C1 segment of cervical spinal cord (tissue), 14 donors: ENCODE measurements at regions not wholly inside any gene's neighbourhood (a gene's known extent, or its start where the extent isn't known, plus 50 kb on each side); places are given as distances from the start of the nearest gene placed in this dataset.

Source experiments
- DNase-seq, 14 donors: peaks; one replicate each; lab custom pipeline; 2025; lab: John Stamatoyannopoulos, UW

DNA sequence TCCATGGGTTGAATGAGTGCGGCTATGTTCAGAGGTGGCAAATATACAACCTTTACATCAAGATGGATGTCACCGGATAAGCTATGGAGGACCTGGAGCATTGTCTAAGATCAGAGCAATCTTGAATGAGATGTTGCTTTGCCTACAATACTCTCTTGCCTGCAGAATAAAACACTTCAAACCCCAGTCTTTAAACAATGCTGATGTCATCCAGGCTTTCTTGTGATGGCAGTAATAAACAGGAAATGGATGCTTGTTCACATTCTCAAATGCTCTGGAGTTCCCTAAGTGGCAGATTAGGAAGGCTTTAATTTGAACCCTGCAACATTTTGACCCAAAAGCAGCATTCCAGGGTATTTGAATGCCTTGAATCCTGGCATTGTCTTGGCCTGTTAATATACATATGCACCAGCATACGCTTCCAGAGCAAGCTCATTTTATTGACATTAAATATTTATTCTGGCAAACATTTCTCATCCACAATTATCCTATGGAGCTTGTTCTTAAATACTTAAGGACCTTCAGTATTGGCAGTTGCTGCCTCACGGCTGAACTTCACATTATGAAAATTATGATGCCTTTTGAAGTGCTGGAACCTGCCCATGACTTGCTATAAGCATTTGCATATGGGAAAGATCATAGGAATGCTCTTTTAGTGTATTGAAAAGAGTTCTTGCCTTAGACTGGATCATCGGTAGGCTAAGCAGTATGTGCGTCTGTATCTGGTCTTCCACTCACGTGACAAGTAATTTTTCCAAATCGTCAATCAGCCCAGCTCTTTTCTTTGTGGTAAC, 422.7 kb downstream of the SIPA1L2 start:
- no peak for DNase-seq

DNA sequence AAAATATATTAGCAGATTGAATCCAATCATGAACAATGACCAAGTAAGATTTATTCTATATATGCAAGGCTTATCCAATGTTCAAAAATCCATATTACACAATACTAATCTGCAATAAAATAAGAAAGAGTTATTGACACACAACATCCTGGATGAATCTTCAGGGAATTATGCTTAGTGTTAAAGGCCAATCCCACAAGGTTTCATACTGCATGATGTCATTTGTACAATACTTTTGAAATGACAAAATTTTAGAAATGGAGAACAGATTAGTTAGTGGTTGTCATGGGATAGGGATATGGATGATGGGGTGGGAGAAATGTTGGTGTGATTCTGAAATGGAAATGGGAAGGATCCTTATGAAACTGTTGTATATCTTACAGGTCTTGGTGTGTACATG, 425.7 kb downstream of the SIPA1L2 start:
- DNase-seq = no peak

DNA sequence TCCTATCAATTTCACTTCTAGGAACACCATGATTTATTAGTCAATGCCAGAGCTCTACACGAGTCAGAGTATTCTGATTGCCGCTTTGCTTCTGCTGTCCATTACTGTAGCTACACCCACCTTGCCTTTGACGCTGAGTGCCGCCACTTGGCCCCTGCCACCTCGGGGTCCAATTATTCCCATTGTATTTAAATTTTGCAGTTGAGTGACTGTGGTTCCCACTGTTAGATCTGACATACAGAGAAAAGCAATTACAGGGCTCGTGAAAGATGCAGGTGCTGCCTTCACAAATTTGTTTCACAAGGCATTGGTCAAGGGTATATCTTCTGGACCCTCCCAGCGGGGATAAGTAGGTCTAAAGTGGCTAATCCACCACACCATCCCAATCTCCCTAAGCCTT, 428.9 kb downstream of the SIPA1L2 start:
- DNase-seq = no peak

DNA sequence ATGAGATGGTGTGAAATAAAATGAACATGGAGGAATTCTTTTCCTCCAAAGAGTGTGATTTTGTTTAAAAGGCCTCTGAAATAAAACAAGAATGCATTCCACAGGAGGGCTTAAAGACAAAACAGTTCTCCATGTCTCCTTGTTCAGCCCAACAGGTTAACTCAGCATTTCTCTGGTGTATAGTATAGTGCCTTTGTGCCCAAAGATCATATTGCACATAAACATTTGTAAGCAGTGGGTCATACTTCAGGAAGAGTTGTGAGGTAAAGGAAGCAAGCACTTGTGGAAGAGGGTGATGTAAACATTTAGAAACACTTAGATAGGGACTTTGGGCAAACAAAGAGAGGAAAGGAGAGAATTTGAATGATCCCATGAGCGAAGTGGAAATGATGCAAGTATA, 433.9 kb downstream of the SIPA1L2 start:
- no peak for DNase-seq

DNA sequence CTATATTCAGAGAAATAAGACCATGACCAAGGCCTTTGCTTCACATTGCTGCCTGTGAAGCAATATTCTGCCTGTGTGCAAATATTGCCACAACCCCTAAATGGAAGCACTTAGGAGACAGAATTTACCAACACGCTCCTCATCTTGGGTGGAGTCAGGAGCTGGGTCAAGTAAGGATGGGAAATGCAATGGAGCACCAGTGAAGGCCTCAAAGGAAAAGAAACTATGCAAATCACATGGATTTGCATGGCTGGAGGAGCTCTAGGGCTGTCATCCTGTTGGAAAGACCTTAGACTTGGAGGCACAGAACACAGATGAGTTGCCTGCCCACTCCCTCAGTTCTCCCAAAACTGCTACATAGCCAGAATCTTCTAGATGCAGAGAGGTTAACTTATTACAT, 435.5 kb downstream of the SIPA1L2 start:
- no peak for DNase-seq

DNA sequence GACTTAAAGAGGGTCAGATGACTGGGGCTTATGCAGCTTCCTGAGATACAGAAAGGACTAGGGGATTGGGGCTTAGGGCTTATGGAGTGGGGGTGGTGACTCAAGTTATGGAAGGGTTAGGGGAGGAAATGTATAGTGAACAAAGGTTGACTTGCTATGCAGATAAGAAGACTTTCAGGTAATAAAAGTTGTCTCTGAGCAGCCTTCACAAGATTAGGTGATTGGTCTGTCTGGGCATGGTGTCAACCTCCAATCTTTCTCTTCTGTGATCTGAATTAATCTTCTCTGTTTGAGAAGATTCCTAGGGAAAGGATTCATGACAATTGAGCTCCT, 436.5 kb downstream of the SIPA1L2 start:
- DNase-seq = no peak

DNA sequence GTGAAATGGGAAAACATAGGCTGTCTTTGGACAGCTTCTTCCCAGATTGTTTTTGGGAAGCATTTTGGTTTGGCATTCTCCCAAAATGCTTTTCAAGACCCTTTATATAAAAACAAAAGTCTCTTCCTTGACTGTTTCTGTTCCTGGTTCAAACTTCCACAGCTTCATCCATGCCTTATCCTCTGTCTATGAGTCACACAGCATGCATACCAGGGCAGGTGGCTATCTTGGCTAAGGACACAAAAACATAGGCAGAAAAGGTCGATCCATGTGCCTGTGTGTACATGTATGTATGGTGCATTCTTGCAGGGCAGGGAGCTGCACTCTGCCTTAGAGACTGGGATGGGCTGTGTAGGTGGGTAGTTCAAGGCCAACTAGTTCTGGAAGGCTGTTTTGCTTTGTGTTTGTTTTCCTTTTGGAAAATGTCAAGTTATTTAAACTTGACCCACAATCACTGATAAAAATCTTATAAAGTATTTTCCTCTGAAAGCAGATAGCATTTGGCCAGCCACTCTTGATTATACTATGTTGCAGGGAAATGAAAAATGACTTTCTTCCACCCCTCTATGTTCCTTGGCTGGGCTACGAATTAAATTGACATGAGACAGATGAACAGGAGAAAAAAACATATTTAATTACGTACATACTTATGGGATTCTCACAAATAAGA, 437.0 kb downstream of the SIPA1L2 start:
- no peak for DNase-seq

DNA sequence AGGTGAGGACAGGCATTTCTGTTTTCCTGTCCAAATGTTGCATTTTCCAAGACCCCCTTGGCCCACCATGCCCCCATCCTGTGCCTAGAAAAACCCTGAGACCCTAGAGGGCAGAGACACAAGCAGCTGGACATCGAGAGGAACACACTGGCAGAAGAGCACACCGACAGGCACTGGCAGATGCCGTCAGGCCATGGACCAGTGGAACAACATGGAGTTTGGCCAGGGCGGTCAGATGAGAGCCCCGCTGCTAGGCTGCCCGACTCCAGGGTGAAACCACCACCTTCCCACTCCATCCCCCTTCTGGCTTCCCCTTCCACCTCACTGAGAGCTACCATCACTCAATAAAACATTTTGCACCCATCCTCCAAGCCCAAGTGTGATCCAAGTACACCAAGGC, 438.4 kb downstream of the SIPA1L2 start:
- DNase-seq = no peak

DNA sequence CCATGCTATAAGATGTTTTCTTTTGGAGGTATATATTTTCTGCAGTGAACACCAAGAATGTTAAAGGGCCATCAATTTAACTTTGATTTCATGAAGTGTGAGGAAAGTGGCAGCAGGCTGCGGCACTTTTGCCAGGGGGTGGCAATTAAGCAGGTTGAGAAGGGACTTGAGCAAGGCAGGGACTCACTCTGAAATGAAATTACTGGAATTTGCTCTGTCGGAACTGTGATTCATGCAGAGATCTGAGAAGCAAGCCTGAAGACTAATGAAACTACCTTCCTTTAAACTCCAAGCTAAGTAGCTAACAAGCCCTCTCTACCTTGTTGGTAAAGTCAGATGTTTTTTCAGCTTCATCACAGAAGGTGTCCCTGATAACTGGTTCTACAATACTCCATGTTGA, 441.6 kb downstream of the SIPA1L2 start:
- no peak for DNase-seq

DNA sequence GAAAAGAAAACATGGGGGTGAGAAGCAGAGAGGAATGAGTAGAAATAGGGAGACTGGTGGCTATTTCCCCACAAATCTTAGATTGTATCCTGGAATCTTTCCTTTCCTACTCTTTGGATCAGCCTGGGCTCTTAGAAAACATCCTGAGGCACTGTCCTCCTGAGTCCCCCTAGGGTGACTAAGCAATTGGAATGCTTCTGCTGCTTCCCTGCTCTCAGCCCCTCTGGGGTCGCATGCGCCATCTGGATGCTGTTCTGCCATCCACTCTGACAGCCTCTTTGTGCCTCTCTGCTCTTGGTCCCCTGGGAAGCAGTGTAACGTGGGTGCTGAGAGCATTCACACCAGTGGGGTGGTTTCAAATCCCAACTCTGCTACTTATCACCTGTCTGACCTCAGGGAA, 443.0 kb downstream of the SIPA1L2 start:
- DNase-seq = no peak

DNA sequence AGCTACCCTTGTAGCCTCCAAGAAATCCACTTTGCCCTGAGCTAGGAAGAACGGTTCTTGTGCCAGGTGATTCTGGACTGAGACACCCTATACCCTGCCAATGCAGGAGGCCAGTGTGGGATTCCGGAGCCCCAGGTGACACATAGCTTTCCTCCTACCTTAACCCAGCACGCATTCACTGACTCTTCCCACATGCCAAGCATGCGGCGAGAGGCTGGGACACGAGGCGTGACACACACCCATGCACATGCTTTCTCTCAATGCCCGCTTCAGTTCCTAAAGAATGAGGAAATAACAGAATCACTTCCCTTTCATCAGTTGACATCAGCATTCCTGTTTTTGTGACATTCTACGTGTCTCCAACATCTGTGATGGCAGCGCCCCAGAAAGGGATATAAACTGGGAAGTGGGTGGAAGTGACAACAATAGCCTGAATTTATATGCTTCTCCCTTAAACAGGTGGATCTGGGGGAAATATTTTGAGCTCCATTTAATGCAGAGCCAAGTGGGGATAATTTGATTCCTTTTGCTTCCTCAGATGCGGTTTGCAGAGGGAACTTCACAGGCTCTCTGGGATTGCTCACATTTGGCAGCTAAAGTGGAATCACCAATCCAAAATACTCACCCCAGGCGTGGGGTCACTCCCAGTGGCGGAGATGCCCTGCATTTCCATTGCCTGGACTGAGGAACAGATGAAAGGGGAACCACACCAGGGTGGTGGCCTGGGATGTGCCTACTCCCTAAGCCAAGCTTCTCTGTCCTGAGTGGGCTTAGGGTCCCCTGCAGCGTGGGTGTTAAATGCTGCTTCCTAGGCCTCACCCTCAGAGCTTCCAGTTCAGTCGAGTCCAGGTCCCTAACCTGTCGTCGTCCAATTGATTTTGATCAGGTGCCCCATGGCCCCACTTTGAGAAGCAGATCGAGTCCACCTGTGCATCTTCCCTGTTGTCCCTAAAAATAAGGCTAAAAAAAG, 445.1 kb downstream of the SIPA1L2 start:
- DNase-seq = peak in 3 of 14 donors; percentile 5 to 28 (median 12)

DNA sequence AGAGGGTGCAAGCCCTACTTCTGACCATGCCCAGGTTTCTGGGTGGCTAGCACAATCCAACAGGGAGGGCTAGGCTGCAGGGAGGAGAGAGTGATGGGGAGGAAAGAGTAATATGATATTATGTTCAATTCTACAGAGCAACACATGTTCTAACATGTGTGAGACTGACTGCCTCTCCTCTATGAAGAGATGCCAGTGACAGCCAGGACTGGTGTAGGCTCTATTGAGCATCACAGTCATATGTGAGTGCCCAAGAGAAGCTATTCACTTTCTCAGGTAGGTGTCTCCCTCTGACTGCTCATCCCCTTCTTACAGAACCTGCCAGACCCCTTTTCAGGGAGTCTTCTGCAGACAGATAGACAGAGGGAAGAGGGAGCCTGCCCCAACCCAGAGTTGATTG, 446.1 kb downstream of the SIPA1L2 start:
- DNase-seq = no peak

DNA sequence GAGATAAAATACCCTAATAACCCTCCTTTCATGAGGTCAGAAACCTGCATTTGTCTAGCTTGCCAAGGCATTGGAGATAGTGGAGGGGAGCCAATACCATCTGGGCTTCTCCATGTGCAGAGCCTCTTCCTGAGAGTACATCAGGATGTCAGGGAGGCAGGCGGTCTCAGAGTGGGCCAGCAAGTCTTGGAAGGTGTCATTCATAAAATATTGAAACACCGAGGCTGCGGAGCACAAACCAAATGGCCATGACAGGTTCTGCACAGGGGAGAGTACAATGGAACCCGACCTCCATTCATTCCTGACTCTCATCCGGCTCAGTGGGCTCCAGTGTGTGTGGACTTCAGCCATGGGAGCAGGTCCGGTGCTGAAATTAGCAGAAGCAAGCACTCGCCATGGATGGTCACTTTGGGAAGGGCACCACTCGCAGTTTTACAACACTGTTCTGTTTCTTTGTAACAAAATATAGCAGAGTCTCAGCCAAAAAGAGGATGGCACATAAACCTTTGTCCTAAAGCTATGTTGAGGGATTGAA, 446.6 kb downstream of the SIPA1L2 start:
- peak in 3 of 14 donors; percentile 32 to 99 (median 42) for DNase-seq

DNA sequence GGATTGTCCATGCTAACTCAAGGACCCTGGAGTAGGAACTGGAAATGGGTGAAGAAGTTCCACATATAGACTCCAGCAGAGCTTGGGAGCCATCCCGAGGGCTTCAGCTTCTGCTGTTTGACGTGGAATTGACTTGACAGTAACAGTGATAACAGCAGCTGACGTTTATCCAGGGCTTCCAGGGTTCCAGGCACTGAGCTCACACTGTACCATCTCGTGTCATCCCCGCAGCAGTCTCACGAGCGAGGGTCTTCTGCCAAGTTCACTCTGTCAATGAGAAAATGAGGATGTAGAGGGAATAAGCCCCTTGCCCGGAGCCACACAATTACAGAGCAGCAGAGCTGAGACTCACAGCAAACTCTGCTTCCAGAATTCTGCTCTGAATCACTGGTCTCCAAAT, 447.7 kb downstream of the SIPA1L2 start:
- no peak for DNase-seq

DNA sequence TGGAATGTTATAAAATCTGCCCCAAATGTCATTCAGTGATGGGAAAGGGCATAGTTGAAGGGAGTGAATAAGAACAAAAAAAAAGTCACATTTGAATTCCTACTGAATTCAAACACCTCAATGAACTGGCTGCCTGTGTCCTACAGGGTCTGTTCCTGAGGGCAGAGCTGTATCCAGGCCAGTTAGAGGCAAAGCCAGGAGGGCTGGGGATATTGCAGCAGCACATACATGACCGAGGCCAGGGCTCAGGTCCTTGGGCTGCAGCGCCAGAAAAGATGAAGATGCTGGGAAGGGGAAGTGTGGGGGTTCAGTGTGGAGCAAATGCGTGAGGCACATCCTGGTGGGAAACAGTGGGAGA, 449.2 kb downstream of the SIPA1L2 start:
- DNase-seq = no peak

DNA sequence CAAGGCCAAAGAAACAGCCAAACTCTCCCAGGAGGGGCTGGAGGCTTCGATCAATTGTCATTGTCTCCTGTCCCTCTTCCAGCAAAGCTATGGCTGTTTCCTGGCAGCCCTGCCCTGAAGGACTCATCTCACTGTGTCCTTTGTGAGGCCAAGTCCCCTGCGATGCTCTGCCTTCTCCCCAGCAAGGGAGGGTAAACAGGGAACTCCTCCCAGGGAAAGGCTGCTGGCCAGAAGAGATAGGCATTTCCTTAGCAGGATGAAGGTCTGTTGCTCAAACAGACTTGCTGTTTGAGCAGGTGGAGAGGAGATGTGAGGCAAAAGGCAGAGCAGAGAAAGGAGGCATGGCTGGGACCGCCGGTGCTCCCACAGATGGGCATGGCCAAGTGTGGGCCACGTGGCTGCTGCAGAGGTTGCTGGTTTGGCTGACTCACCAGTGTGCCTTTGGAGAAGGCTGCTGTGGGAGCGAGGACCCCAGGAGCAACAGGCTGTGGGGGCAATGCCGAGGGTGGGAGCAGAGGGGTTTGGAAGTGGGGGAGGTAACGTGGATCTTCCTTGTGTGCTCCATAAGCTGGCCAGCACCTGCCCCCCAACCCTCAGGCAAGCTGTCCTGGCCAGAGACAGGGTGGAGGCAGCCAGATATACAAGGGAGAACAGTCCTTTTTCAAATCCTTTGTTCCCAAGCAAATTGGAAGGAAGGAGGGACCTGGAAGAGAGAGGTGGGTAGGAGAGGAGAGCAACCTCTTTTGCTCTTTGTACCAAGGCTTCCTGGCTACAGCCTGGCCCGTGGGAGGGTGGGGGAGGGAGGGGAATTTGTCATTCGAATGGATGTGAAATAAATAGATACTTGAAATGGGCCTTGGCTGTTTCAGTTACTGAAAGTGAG, 449.8 kb downstream of the SIPA1L2 start:
- DNase-seq = peak in 1 of 14 donors; percentile 34

DNA sequence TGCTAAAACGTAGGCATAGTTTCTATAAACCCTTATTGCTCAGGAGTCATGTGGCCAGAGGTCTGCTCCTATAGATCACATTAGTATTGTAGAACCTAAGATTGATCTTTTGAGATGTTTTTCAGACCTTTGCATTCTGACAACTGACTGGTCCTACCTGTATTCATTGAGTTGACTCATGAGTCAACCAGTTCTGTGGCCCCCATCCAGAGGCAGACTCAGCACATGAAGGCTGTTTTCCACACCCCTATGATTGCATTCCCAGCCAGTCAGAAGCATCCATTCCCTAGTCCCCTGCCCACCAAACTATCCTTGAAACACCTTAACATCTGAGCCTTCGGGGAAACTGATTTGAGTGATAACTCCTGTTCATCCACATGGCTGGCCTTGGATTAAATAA, 451.7 kb downstream of the SIPA1L2 start:
- no peak for DNase-seq

DNA sequence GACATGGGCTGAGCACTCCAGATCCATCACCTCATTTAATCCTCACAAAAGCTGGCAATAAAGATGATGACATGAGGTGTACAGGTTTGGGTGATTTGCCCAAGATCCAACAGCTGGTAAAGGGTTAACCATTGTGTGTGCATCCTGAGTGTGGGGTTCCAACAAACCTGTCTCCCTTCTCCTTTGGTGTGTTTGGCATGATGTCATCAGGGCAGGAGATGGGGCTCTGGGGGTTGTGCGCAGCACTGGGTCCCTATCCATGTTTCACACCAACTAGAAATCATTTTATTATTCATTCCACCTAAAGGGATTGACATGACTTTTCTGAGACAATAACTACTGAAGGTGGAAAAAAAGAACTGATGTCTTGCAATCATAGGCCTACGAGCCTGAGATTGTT, 452.5 kb downstream of the SIPA1L2 start:
- no peak for DNase-seq

DNA sequence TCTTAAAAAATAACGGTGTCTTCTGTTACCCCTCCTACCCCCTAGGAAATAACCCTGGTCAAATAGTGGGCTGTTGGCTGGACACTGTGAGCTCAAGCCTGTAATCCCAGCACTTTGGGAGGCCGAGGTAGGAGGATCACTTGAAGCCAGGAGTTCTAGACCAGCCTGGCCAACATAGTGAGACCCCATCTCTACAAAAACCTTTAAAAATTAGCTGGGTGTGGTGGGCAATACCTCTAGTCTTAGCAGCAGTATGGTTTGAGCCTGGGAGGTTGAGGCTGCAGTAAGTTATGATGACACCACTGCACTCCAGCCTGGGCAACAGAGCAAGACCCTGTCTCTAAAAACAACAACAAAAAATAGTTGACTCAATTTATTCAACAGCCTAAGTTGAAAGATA, 453.7 kb downstream of the SIPA1L2 start:
- DNase-seq = no peak

DNA sequence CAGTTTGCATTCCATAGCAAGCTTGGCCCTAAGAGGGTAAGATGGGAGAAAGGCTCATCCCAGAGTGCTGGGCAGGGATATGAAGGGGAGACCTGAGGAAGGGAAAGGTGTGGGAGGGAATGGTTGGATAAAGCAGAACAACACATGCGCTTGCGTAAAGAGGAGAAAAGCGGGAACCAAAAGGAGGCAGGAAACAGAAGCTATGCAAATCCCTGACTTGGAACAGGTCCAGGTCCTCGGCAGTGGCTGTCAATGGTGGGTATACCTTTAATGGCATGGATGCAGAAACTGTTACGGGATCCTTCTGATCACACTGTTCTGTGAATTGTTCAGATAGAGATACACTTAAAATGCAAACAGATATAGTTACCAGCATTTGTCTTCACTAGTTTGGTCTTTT, 455.6 kb downstream of the SIPA1L2 start:
- no peak for DNase-seq

DNA sequence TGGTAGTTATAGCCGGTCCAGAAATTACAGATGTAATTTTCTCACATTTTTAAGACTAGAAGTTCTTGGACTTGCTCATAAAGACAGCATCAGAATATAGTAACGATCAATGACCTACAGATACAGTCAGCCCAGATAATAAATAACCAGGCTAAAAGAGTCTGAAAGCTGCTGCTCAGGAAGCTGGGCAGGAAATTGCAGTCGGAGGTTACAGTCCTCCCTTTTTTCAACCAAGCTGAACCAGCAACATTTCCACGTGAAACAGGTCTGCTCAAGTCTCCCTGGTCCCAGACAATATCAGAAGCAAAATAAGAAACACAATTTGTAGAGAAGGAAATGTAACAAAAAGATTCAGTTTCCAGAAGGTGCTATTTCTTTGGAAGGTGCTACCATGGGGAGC, 457.4 kb downstream of the SIPA1L2 start:
- DNase-seq = no peak
